ENCODE measurements at regions not wholly inside any gene's neighbourhood (a gene's known extent, or its start where the extent isn't known, plus 50 kb on each side); places are given as distances from the start of the nearest gene placed in this dataset.

DNA sequence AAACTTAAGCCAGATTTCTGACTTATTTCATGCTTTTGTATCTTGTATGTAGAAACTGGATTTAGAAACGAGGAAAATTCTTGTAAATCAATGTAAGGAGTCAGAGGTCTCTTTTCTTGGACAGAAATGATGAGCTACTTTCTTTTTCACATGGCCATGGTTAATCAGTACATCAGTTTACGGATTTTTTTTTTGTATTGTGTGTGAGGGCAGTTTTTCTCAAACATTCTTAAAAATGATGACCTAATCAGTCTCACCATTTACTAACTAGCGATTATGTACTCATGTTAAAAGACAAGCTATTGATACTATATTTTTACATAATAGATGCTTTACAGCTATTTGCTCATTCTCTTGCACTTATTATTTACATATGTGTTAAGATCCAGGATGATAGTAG, 165.2 kb upstream of the DOCK10 start:
- Mint-ChIP-seq H3K27me3 (ENCODE audit: low read depth) (peaks cover 19% of the 10 kb centered on the region), H3K36me3 (ENCODE audit: low read depth) (no peaks in the 10 kb centered on the region), H3K4me1 (ENCODE audit: low read depth) (no peaks in the 10 kb centered on the region), H3K27ac (no peak overlapping the region), H3K4me3 (no peak overlapping the region), H3K9me3 (peaks cover 5% of the 10 kb centered on the region)

DNA sequence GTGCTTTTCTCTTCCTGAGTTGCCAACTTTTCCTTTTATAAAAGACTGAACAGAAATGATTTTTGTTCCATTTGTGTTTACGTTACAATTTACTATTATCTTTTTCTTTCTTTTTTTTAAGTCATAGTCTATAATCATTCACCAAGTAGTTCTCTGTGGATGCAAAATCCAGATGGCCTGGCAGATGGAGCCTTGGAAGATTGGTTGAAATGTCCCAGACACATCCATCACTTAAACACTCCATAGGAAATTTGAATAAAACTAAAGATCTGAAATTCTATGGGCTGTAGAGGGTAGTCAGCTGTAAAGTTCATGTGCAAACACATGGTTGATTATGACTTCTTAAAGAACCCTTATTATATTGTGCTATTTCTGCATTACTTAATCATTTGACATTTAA, 164.8 kb upstream of the DOCK10 start:
- Mint-ChIP-seq H3K4me3 (no peak overlapping the region), H3K9me3 (peaks cover 5% of the 10 kb centered on the region), H3K27me3 (ENCODE audit: low read depth) (peaks cover 19% of the 10 kb centered on the region), H3K4me1 (ENCODE audit: low read depth) (no peaks in the 10 kb centered on the region), H3K27ac (no peak overlapping the region), H3K36me3 (ENCODE audit: low read depth) (no peaks in the 10 kb centered on the region)

GRCh38 chr2:225196579-225196978, 154.3 kb upstream of the DOCK10 start:
- H3K36me3 Mint-ChIP-seq (ENCODE audit: low read depth) = no peaks in the 10 kb centered on the region
- H3K27ac Mint-ChIP-seq = no peak overlapping the region
- H3K4me3 Mint-ChIP-seq = no peak overlapping the region
- H3K4me1 Mint-ChIP-seq (ENCODE audit: low read depth) = no peaks in the 10 kb centered on the region
- peaks cover 10% of the 10 kb centered on the region for H3K27me3 Mint-ChIP-seq (ENCODE audit: low read depth)
- no peaks in the 10 kb centered on the region for H3K9me3 Mint-ChIP-seq

- no peak overlapping the region for H3K27ac Mint-ChIP-seq
Observed at GRCh38 chr2:225192869-225193268, 150.6 kb upstream of the DOCK10 start.

GRCh38 chr2:225190987-225191386, 148.7 kb upstream of the DOCK10 start:
- Mint-ChIP-seq H3K27me3 (ENCODE audit: low read depth) (peaks cover 11% of the 10 kb centered on the region), H3K36me3 (ENCODE audit: low read depth) (no peaks in the 10 kb centered on the region), H3K9me3 (no peaks in the 10 kb centered on the region), H3K4me1 (ENCODE audit: low read depth) (no peaks in the 10 kb centered on the region), H3K27ac (no peak overlapping the region), H3K4me3 (no peak overlapping the region)

More at GRCh38 chr2:225192869-225193268, 150.6 kb upstream of the DOCK10 start:
- H3K4me1 Mint-ChIP-seq (ENCODE audit: low read depth) = no peaks in the 10 kb centered on the region
- H3K36me3 Mint-ChIP-seq (ENCODE audit: low read depth) = no peaks in the 10 kb centered on the region
- H3K4me3 Mint-ChIP-seq = no peak overlapping the region
- peaks cover 11% of the 10 kb centered on the region for H3K27me3 Mint-ChIP-seq (ENCODE audit: low read depth)
- no peaks in the 10 kb centered on the region for H3K9me3 Mint-ChIP-seq

GRCh38 chr2:225184948-225185347, 142.7 kb upstream of the DOCK10 start:
- Mint-ChIP-seq H3K4me3 (no peak overlapping the region), H3K27ac (no peak overlapping the region)

GRCh38 chr2:225182126-225182525, 139.9 kb upstream of the DOCK10 start:
- Mint-ChIP-seq H3K9me3 (no peaks in the 10 kb centered on the region), H3K4me3 (no peak overlapping the region), H3K27me3 (ENCODE audit: low read depth) (peaks cover 9% of the 10 kb centered on the region), H3K36me3 (ENCODE audit: low read depth) (no peaks in the 10 kb centered on the region), H3K27ac (no peak overlapping the region), H3K4me1 (ENCODE audit: low read depth) (peaks cover 3% of the 10 kb centered on the region)

More at GRCh38 chr2:225184948-225185347, 142.7 kb upstream of the DOCK10 start:
- no peaks in the 10 kb centered on the region for H3K36me3 Mint-ChIP-seq (ENCODE audit: low read depth)
- peaks cover 17% of the 10 kb centered on the region for H3K27me3 Mint-ChIP-seq (ENCODE audit: low read depth)
- H3K4me1 Mint-ChIP-seq (ENCODE audit: low read depth) = peaks cover 3% of the 10 kb centered on the region
- H3K9me3 Mint-ChIP-seq = no peaks in the 10 kb centered on the region

GRCh38 chr2:225177098-225177497, 134.8 kb upstream of the DOCK10 start:
- Mint-ChIP-seq H3K4me3 (no peak overlapping the region), H3K27ac (no peak overlapping the region), H3K9me3 (no peaks in the 10 kb centered on the region), H3K36me3 (ENCODE audit: low read depth) (no peaks in the 10 kb centered on the region), H3K27me3 (ENCODE audit: low read depth) (peaks cover 4% of the 10 kb centered on the region), H3K4me1 (ENCODE audit: low read depth) (no peaks in the 10 kb centered on the region)

GRCh38 chr2:225173909-225174308, 131.6 kb upstream of the DOCK10 start:
- no peaks in the 10 kb centered on the region for H3K36me3 Mint-ChIP-seq (ENCODE audit: low read depth)
- H3K4me3 Mint-ChIP-seq = no peak overlapping the region
- H3K9me3 Mint-ChIP-seq = no peaks in the 10 kb centered on the region
- no peaks in the 10 kb centered on the region for H3K4me1 Mint-ChIP-seq (ENCODE audit: low read depth)
- peaks cover 11% of the 10 kb centered on the region for H3K27me3 Mint-ChIP-seq (ENCODE audit: low read depth)
- H3K27ac Mint-ChIP-seq = no peak overlapping the region

DNA sequence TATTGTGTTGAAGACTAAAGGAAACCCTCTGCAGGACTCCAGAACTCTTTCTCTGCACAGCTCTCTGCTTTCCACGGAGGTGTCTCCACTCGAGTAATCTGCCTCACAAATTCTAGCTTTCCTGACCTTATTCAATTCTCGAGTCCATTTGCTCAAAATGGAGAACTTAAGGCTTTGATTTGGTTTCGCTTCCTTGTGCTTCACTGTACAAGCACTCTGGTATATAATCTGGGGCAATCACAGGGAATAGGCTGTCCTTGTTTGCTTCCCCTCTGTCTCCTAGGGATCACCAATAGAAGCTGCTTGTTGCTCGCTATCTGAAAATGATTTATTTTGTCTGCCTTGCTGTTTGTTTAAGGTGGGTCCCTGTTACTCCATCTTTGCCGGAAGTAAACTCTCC, 129.1 kb upstream of the DOCK10 start:
- no peak overlapping the region for H3K27ac Mint-ChIP-seq
- no peaks in the 10 kb centered on the region for H3K36me3 Mint-ChIP-seq (ENCODE audit: low read depth)
- H3K9me3 Mint-ChIP-seq = no peaks in the 10 kb centered on the region
- H3K27me3 Mint-ChIP-seq (ENCODE audit: low read depth) = peaks cover 16% of the 10 kb centered on the region
- no peaks in the 10 kb centered on the region for H3K4me1 Mint-ChIP-seq (ENCODE audit: low read depth)
- no peak overlapping the region for H3K4me3 Mint-ChIP-seq

GRCh38 chr2:225170162-225170561, 127.9 kb upstream of the DOCK10 start:
- Mint-ChIP-seq H3K27me3 (ENCODE audit: low read depth) (peaks cover 18% of the 10 kb centered on the region), H3K4me3 (no peak overlapping the region), H3K9me3 (no peaks in the 10 kb centered on the region), H3K27ac (no peak overlapping the region), H3K4me1 (ENCODE audit: low read depth) (no peaks in the 10 kb centered on the region), H3K36me3 (ENCODE audit: low read depth) (no peaks in the 10 kb centered on the region)

- Mint-ChIP-seq H3K4me1 (ENCODE audit: low read depth) (no peaks in the 10 kb centered on the region), H3K27me3 (ENCODE audit: low read depth) (peaks cover 19% of the 10 kb centered on the region), H3K4me3 (no peak overlapping the region), H3K9me3 (no peaks in the 10 kb centered on the region), H3K27ac (no peak overlapping the region), H3K36me3 (ENCODE audit: low read depth) (no peaks in the 10 kb centered on the region)
Observed at GRCh38 chr2:225169396-225169795, 127.1 kb upstream of the DOCK10 start.

DNA sequence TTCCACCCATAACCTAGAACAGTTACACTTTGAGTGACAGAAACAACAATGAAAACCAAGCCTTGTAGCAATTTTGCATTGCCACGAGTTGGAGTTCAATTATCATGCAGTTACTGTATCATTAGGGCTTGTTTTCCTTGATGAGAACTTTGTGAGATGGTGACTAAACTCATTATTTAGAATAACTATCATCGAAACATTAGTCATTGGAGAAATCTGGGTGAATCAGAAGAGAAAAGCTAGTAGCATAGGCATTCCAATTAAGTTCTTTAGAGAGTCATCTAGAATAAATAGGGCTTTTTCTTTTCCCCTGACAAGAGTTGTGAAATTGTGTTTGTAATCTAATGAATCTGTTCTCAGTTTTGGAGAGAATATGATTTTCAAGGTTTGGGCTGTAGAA, 122.8 kb upstream of the DOCK10 start:
- Mint-ChIP-seq H3K36me3 (ENCODE audit: low read depth) (no peaks in the 10 kb centered on the region), H3K9me3 (no peaks in the 10 kb centered on the region), H3K27ac (no peak overlapping the region)

DNA sequence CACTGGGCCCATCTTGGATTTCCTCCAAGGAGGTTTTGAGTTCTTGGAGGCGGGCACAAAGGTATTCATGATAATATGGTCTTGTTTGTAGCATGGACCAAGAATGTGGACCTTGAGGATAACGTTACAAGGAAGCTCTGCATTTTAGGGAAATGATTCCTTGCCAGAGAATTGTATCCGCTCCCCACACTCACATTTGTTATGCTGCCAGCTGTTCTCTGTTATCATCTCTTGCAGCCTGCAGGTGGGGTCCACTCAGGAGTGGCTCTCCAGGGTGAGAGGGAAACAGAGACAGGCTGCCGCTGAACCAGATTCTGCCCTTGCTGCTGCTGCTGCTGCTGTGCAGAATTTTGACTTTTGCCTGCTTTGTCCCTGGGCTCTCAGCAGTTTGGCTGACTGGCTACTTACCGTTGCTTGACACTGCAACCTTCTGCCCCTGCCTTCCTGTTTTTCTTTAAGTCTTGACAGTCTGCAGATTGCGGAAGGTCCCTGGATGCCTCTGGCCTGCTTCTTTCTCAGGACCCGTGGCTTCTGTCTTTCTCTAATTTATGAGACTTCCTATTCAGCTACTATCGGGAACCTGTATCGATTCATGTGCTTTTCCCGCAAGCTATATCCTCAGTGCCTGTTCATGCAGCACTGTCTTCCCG, 122.3 kb upstream of the DOCK10 start:
- H3K36me3 Mint-ChIP-seq (ENCODE audit: low read depth) = no peaks in the 10 kb centered on the region
- no peaks in the 10 kb centered on the region for H3K4me1 Mint-ChIP-seq (ENCODE audit: low read depth)
- H3K27me3 Mint-ChIP-seq (ENCODE audit: low read depth) = peaks cover 30% of the 10 kb centered on the region
- H3K4me3 Mint-ChIP-seq = no peak overlapping the region
- H3K27ac Mint-ChIP-seq = no peak overlapping the region
- no peaks in the 10 kb centered on the region for H3K9me3 Mint-ChIP-seq

More for the DNA sequence above, 122.8 kb upstream of the DOCK10 start:
- no peak overlapping the region for H3K4me3 Mint-ChIP-seq
- no peaks in the 10 kb centered on the region for H3K4me1 Mint-ChIP-seq (ENCODE audit: low read depth)
- peaks cover 34% of the 10 kb centered on the region for H3K27me3 Mint-ChIP-seq (ENCODE audit: low read depth)

- Mint-ChIP-seq H3K27ac (no peak overlapping the region), H3K4me1 (ENCODE audit: low read depth) (no peaks in the 10 kb centered on the region), H3K4me3 (no peak overlapping the region), H3K9me3 (no peaks in the 10 kb centered on the region), H3K36me3 (ENCODE audit: low read depth) (no peaks in the 10 kb centered on the region), H3K27me3 (ENCODE audit: low read depth) (peaks cover 19% of the 10 kb centered on the region)
Observed at GRCh38 chr2:225158360-225158759, 116.1 kb upstream of the DOCK10 start.

Data from T-helper 1 cell treated with Interleukin-12 subunit alpha and Interleukin-12 subunit beta and Interleukin-4 antibody, amounts not matched to agents 30 μg/mL and 1 μg/mL, for 36 hours (primary cell).